ENCODE measurements at regions not wholly inside any gene's neighbourhood (a gene's known extent, or its start where the extent isn't known, plus 50 kb on each side); places are given as distances from the start of the nearest gene placed in this dataset.
A peak's percentile ranks its signal among the peaks of the same experiment; 100 is the strongest.

- H3K4me3 ChIP-seq, result no peak overlapping the region
- no peak overlapping the region for H3K27ac ChIP-seq
Measured at GRCh38 chr2:8296306-8296705, 385.6 kb upstream of the ID2 start.

DNA sequence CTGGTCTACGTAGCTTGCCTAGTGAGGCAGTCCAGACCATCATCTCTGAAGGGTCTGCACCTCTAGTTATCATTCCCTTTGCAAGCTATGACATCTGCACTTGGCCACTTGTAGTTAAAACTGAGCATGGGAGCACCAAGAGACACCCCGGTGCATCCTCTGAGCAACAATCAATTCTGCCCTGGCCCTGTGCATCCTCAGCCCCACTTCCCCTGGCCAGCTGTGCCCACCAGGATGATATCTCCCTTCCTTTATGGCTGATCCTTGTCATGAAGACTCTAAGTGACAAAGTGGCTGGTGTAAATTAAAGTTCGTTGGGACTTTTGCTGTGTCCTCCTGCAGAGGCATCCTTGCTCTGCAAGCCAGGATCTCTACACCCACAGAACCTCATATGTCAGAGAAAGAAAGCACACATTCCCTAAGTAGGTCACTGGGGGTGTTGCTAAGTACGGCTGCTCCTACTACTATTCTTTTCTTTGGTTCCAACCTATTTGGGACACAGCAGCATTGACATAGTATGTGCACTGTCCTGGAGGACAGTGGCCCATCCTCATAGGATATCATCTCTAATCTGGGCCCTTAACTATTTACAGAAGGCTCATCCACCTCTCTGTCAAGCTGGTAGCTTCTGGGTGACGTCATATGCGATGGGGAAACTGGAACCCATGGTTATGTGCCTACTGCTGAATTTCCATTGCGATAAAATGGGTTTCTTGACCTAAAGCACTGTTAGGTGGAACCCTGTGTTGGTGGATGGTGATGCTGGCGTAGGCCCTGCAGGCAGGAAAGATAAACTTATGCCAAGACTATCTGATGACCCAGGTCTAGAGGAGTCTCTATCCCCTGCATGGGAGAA lies 384.3 kb upstream of the ID2 start:
- Histone ChIP-seq H3K4me3 (no peak overlapping the region), H3K27ac (no peak overlapping the region)

DNA sequence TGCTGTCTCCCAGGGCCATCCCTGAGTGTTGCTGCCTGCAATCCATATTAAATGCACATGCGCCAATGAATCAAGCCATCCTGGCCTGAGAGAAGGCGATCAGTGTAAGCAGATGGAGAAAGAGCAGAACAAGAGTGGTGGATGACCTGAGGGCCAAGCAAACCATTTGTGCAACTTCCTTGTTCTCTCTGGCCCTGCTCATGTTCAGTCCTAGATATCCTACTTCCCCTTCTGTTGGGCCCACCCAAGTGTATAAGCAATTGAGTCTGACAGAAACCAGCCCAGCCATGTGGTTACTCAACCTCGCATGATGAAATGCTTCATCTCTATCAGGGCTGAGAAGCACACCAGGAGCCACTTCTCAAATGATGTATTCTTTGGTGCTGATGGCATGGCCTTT lies 383.1 kb upstream of the ID2 start:
- Histone ChIP-seq H3K4me3 (no peak overlapping the region), H3K27ac (no peak overlapping the region)

DNA sequence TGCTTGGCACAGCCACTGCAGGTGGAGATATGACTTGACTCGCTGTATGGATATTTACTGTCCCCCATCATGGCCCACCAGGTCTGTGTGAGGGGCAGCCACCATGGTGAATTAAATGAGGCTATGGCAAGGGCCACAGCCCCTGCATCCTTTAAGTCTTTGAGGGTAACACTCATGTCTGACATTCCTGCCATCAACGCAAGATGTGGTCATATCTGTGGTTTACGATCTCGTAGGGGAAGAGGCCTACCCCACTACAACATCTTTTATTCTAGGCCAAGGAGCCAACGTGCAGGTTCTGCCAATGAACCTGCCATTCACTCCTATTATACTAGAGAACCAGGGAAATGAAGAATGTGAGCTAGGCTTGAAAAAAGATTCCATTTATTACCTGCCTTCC lies 381.6 kb upstream of the ID2 start:
- H3K4me3 ChIP-seq, result no peak overlapping the region
- peak overlapping the region in 1 of 21 experiments; percentile 85 for H3K27ac ChIP-seq

DNA sequence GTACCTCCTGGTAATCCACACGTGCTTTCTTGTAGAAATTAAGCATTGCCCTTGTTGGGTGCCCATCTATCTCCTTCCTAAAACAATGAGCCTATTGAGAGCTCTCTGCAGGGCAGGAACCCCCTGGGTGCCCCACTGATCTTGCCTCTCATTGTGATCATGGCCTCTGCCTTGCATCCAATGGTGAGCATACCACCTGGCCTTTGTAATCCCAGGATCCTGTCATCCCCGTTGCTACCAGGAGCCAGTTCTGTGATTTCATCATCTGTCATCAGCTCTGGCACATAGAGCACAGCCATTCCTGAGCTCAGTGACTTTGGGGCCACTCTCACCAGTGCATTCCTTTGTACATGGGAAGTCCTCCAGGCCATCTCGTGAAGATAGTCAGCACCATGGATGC lies 381.0 kb upstream of the ID2 start:
- Histone ChIP-seq H3K4me3 (no peak overlapping the region), H3K27ac (peak overlapping the region in 2 of 21 experiments; percentile 13 to 85)

GRCh38 chr2:8303322-8303832 lies 378.5 kb upstream of the ID2 start:
- no peak overlapping the region for H3K4me3 ChIP-seq
- H3K27ac ChIP-seq, result peak overlapping the region in 6 of 21 experiments; percentile 8 to 85 (median 69)

DNA sequence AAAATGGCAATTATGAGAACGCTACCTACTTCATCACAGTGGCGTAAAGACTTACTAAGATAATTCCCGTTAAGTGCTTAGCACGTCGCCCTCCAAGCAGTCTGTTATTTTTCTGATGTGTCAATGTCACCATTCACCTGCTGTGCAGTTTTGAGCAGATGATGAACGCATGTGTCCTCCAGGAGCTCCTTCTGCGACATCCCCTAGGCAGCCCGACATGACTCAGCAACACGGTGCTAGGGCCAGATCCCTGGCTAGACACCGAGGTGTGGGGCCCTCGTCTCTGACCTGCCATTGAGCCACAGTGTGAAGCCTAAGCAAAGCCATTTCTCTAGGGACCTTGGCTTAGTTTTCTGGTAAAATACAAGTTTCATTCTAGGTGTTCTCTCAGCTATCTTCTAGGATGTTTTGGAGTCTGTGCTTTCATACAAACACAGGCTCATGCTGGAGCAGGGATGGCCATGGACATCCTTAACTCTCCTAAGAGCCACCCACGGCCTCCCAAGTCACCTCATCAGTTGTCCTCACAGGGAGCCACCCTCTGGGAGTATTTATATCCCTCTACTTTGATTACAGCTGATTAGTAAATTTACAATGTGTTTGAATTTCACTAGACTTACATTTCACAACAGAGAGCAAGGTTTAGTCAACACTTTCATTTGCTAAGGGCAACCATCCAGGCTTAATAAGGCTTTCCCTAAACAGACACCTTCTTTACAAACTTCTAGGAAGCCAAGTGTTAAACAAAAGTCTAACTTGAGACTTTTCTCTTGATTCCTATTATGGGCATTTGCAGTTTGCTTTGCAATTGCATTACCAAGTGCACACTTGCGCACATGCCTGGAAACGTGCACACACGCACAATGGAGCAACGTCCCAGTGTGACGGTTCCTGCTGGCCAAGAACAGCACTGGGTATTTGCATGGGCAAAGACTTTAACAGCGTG lies 376.8 kb upstream of the ID2 start:
- H3K4me3 ChIP-seq, result no peak overlapping the region
- peak overlapping the region in 2 of 21 experiments; percentile 32 to 85 for H3K27ac ChIP-seq

DNA sequence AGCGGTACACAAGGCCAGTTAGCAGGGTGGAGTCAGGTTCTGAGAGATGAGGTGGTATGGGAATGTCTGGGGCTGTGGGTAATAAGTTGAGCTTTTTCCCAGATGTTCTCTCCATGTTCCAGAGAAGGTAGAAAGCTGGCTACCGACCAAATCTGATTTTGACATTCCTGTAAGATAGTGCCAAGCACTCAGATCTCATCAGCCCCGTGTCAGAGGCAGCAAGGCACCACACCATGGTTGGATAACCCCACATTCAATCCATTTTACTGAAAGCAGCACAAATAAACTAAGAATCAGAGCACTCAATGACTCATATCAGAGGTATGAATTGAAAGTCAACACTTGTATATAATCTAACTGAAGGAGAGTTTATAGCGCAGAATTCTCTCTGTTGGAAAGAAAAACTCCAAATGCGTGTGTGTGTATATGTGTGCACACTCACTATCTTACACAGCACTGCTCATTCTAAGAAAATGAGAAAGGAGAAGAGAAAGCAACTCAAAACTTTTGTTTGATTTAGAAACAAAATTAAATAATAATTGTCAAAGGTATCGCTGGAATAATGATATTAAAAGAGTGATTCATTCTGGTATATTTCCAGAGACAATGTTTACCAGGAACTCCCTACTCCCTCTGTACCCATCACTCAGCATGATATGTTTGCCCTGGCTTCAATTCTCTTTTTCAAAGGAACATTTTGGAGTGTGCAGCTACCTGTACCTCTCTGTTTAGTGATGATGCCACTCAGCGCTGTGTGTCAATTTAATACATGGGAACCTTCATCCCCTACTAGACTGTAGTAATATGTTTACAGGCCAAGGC lies 375.1 kb upstream of the ID2 start:
- peak overlapping the region in 1 of 21 experiments; percentile 53 for H3K27ac ChIP-seq
- H3K4me3 ChIP-seq, result no peak overlapping the region

DNA sequence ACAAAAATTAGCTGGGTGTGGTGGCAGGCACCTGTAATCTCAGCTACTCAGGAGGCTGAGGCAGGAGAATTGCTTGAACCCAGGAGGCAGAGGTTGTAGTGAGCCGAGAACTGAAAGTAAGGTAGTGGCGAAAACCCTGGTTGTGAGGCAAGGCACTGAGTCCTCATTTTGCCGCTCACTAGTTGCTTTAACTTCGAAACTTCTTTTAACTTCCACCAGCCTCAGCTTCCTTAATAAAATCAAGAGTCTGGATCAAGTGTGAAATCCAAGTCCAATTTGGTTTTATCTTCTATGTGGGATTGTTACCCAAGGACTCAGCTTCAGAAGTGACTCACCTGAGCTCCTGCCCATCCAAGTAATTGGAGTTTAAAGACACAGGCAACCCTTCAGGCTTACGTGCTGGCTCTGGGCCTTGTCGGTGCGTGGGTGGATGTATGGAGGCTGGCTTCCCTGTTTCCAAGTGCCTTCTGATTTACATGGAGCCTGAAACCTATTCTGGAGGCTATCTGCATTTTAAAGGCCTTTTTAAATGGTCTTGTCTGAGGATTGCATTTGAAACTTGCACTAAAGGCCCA lies 374.2 kb upstream of the ID2 start:
- peak overlapping the region in 2 of 21 experiments; percentile 16 to 53 for H3K27ac ChIP-seq

DNA sequence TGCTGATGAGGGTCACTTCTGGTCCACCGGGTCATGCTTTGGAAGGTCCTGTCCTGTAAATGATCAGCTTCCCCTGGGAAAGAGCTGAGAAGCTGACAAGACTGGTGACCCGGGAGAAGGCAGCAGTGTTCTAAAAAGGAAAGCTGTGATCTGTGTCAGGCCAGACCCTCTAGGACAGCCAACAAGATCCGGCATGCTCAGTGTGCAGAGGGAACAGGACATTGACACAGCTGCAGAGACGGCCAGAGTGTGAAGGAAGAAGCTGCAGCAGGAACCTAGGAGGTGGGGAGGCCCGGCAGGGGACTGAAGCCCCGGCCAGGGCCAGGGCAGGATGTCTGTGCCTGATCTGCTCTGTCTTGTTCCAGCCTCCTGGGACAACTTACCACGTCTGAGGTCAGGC lies 372.7 kb upstream of the ID2 start:
- peak overlapping the region in 2 of 21 experiments; percentile 8 to 70 for H3K27ac ChIP-seq
- H3K4me3 ChIP-seq, result no peak overlapping the region

More for the DNA sequence above, 374.2 kb upstream of the ID2 start:
- no peak overlapping the region for H3K4me3 ChIP-seq

DNA sequence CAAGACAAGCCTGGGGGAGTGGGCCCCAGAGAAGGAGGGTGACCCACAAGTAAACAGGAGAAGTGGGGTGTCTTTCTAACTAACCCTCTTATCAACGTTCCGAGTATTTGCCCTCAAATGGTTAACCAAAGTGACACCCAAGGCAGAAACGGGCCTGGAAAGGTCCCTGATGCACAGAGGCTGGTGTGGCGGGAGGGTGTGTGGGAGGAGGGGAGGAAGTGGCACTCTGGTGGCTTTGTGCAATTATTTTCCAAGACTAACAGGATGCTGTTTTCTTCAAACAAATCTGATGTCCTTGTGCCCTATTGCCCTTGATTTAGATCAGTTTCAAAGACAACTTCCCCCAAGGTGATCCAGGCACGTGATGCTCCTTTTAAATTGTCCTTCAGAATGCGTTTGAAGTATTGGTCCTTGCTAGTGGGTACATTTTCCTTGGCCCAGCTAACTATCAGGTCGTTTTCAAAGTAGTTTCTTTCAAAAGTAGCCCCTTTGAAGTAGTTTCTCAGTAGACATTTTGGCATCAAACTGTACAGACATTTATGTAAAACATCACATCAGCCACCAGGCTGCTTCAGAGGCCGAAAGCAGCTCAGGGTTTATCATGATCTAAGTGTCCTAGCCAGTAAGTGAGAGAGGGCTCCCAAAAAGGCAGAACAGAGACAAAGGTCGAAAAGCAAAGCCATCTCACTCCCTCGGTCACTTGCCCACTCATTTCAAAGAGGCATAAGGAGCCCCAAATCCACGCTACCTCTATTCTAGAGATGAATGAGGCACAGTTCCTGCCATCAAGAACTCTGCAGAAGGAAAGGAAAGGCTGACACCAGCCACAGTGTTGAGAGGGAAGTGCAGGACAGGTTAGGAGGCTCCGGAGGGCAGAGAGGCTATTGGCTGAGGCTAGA lies 371.1 kb upstream of the ID2 start:
- Histone ChIP-seq H3K4me3 (no peak overlapping the region), H3K27ac (peak overlapping the region in 8 of 21 experiments; percentile 12 to 70 (median 46))

GRCh38 chr2:8312221-8312620 lies 369.6 kb upstream of the ID2 start:
- peak overlapping the region in 6 of 21 experiments; percentile 20 to 70 (median 46) for H3K27ac ChIP-seq
- H3K4me3 ChIP-seq, result no peak overlapping the region

DNA sequence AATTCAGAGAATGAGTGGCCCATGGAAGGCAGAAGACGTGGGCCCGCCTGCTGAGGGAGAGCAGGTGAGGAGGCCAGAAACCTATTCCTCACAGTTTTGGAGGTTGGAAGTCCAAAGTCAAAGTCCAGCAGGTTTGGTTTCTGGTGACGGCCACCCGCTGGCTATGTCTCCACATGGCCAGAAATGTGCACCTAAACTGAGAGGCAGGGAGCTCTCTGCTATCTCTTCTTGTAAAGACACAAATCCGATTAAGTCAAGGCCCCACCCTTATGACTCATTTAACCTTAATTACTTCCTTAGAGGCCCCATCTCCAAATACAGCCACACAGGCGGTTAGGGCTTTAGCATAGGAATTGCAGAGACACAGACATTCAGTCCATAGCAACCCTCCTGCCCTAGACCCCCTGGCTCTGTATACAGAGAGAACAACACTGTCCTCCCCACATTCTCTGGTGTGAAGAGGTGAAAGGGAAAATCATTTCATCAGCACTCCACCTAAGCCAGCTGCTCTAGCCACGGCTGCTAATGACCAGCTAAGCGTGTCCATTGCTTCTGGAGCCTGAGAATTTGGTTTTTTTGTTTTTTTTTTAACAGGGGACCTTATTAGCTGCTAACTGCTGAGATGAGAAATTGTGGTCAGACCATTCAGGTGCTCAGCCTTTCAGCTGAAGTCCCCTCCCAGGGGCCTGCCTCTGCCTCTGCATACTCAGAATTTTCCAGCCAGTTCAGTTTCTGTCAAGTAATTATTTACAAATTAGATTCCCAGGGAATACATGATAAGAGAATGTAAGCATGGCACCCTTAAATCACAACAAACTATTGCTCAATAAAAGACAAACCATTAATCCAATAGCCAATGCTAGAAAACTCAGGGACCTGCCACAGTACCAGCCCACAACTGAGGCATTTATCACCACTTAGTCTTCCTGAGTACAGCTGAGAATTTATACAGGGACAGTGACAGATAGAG lies 368.7 kb upstream of the ID2 start:
- Histone ChIP-seq H3K4me3 (no peak overlapping the region), H3K27ac (peak overlapping the region in 8 of 21 experiments; percentile 6 to 70 (median 40))

DNA sequence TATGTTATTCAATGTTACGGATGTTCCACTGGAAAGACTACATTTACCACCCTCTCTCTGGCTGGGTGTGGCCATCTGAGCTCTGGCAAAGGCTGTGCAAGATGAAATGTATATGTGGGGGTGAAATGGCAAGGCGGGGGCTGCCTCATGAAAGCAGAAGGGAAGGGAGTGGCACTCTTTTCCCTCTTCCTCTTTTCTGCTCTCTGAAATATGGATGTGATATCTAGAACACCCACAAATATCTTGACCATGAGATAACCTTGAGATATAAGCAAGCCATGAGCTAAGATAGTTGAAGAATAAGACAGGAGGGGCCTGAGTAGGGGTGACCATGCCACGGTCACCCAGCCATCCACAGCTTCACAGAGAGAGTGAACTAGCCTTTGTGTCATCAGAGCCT lies 367.8 kb upstream of the ID2 start:
- peak overlapping the region in 1 of 21 experiments; percentile 70 for H3K27ac ChIP-seq

GRCh38 chr2:8315531-8316165 lies 366.2 kb upstream of the ID2 start:
- Histone ChIP-seq H3K27ac (no peak overlapping the region), H3K4me3 (no peak overlapping the region)

More for the DNA sequence above, 367.8 kb upstream of the ID2 start:
- no peak overlapping the region for H3K4me3 ChIP-seq

DNA sequence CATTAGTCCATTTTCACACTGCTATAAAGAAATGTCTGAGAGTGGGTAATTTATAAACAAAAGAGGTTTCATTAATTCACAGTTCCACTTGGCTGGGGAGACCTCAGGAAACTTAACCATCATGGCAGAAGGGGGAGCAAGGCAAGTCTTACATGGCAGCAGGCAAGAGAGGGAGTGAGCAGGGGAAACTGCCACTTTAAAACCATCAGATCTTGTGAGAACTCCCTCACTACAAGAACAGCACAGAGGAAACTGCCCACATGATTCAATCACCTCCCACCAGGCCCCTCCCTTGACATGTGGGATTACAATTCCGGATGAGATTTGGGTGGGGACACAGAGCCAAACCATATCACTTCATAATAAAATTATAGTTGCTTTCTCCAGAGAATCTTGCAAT lies 365.5 kb upstream of the ID2 start:
- H3K4me3 ChIP-seq, result no peak overlapping the region
- no peak overlapping the region for H3K27ac ChIP-seq
